Gastroesophageal sphincter (tissue), 3 donors: ENCODE measurements at regions not wholly inside any gene's neighbourhood (a gene's known extent, or its start where the extent isn't known, plus 50 kb on each side); places are given as distances from the start of the nearest gene placed in this dataset.

ENCODE experiments used
- EP300 ChIP-seq: sonication (generic); formaldehyde crosslinking; IDR thresholded peaks from one replicate; pipeline ENCODE4 v1.6.1; 2017; ENCODE audit warnings: antibody characterized with exemption, mild to moderate bottlenecking
- POLR2A ChIP-seq, 2 donors: fragments of 450-650 bp; IDR thresholded peaks; one replicate each; pipeline ENCODE4 v1.6.1; 2017; ENCODE audit warnings: antibody characterized with exemption in 2 of 2, mild to moderate bottlenecking in 2 of 2, moderate library complexity in 1 of 2
- TF ChIP-seq, protein P1 (sequence below), 4 experiments: fragments of 200-600 bp in 2 of 4; fragments of 450-650 bp in 2 of 4; sonication (generic) in 1 of 4; IDR thresholded peaks; one replicate each; pipeline ENCODE4 v1.5.1; 2017 to 2019; ENCODE audit warnings: antibody characterized with exemption in 4 of 4, mild to moderate bottlenecking in 2 of 4, moderate library complexity in 2 of 4

DNA sequence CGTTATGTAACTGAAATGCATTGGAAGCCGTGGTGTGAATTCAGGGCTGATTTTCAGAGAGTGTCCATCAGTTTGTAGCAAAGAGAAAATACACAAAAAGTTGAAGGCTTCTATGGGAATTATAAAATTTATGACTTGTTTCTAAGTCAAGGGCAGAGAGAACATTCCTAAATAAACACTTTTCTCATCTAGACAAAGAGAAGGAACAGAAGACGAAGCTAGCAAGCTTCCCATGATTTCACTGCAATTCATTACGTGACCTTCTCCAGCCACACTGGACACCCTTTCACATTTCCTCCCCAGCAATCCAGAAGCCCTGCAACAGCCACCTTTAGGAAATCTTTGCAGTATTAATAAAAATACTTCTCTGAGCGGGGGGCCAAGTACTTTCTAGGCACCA lies 67.8 kb downstream of the TMEM100 start:
- TF ChIP-seq, protein P1, sequence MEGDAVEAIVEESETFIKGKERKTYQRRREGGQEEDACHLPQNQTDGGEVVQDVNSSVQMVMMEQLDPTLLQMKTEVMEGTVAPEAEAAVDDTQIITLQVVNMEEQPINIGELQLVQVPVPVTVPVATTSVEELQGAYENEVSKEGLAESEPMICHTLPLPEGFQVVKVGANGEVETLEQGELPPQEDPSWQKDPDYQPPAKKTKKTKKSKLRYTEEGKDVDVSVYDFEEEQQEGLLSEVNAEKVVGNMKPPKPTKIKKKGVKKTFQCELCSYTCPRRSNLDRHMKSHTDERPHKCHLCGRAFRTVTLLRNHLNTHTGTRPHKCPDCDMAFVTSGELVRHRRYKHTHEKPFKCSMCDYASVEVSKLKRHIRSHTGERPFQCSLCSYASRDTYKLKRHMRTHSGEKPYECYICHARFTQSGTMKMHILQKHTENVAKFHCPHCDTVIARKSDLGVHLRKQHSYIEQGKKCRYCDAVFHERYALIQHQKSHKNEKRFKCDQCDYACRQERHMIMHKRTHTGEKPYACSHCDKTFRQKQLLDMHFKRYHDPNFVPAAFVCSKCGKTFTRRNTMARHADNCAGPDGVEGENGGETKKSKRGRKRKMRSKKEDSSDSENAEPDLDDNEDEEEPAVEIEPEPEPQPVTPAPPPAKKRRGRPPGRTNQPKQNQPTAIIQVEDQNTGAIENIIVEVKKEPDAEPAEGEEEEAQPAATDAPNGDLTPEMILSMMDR (IDR thresholded peaks at IDR 0.05): no peak
- no peak for TF ChIP-seq POLR2A (IDR thresholded peaks at IDR 0.05)
- no peak for TF ChIP-seq EP300
